Stimulated activated CD4-positive, alpha-beta T cell treated with anti-CD3 and anti-CD28 coated beads, Interleukin-15, amount 100 ng/mL, for 48 hours (primary cell): ENCODE measurements at regions not wholly inside any gene's neighbourhood (a gene's known extent, or its start where the extent isn't known, plus 50 kb on each side); places are given as distances from the start of the nearest gene placed in this dataset.

Source experiments
- DNase-seq, 2 donors: peaks; one replicate each; pipeline ENCODE4 v3.0.0-alpha.2; 2020; ENCODE audit warnings: low read depth in 2 of 2

DNA sequence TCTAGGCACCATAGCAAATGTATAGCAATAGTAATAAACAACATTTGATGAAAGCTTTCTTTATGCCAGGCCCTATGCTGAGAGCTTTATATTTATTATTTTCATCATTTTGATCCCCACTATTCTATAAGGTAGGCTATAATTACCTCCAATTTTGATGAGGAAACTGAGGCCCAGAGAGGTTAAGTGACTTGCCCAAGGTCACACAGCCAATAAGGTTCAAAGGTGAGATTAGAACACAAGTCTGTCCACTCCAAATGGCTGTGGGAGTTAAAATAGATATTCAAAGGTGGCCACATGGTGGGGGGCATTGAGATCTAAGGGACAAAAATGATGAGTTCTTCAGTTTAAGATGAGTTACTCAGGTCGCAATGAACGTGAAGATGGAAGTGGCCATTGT lies 269.9 kb downstream of the BMP7 start:
- no peak for DNase-seq

DNA sequence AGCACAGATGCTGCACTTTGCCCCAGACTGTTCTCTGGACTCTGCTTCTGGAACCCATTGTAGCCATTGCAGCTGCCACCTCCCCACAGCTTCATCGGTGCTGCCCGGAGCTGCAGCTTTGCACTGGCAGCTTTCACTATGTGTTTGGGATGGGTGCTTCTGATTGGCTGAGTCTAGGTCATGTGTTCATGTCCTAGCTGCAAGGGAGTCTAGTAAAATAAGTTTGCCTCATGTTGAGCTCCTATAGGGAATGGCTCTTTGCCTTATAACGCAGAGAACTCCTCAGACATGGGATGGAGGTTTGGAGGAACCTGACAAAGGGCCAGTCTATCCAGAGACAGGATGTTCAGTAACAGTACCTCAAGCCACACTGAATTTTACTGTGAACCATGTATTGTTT lies 268.0 kb downstream of the BMP7 start:
- DNase-seq = no peak

DNA sequence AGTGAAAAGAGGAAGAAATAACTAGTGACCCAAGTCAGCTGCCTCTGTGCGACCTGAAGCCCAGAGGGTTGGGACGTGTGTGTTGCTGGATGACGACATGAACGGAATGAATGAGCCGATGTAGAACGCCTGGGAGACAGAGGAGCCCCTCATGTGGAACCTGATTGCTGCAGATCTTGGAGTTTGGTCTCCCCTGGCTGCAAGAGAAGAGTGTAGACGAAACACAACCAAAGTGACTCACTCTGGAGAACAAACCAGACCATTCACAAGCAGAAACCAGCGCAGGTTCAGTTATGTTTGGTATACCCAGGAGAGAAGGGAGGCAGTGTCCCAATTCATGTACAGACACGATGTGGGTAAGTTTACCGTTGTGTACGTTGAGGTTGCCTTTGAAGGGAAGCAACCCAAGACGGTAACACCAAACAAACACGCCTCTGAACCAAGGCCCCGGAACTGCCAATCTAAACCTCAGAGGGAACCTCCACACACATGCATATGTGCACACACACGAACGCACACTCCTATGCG lies 265.9 kb downstream of the BMP7 start:
- DNase-seq = no peak

DNA sequence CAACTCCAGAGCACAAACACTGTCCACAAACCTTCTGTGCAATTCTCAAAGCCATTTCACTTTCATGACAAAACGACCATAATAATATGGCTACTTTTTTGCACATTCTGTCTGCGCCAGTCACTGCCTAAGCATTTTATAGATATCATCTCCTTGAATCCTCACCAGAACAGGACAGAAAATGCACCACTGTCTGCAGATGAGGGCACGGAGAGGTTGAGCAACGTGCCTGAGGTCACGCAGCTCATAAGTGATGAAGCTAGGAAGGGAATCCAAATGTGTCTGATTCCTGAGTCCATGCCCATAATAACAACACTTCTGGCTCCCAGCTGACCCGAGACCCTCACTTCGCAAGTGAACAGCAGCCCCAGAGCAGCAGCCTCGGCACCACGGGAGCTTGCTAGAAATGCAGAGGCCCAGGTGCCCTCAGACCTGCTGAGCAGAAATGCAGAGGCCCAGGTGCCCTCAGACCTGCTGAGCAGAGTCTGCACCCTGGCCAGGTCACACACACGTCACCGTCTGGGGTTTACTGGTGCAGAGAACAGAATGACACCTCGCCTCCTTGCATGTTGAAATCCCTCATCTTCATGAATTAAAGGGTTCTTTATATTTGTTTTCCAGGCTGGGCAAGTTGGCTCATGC lies 265.2 kb downstream of the BMP7 start:
- DNase-seq = no peak

DNA sequence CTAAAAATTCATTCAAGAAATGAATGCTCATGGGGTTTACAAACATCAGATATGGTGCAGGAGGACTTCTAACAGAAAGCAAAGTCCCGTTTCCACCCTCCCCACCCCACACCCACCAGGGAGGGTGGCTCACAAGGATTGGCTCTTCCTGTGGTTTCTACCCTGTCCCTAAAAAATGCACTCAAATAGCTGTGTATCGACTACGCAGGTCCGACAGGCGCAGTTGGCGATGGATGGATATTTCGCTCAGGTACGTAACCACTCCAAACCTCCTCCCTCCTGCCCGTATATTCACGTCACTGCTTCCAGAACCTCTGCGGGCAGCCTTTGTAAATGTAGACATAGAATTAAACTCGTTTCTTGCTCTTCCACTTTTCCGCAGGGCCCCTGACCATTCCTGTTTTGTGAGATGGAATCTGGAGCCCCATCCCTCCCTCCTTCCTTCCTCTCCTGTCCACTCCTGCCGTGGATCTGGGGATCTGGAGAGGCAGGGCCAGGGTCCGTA lies 264.3 kb downstream of the BMP7 start:
- no peak for DNase-seq

DNA sequence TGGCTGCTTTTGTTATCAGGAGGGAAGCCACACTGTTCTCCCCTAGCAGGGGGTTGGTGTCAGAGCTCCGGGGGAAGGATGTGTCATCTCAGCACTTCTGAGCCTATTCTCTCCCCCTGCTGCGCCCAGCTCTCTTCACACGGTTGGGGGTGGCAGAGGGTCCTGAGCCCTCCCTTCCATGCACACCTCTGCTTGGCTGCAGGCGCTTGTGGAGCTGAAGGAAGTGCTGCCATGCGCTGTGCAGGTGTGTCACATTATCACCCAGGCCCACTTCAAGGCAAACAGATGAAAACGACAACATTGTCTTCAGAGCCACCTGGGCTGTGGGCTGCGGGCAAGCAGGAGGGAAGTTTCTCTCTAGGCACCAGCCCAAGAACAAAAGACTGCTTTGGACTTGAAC lies 263.4 kb downstream of the BMP7 start:
- no peak for DNase-seq

DNA sequence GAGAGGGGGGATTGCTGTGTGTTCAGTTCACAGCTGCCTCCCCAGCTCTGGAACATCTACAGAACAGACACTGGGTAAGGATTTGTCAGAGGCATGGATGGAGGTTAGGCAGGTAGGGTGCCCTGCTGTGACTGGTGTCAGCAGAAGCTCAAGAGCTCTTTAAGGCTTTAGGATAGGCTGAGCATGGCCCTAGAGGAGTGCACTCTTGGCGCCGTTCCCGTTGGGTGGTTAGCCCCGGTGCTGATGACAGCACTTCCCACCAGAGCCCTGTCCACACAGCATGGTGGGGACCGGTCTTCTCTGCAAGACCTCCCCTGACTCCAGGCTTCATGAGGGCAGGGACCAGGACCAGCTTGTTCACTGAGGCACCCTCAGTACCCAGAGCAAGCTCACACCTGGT lies 262.0 kb downstream of the BMP7 start:
- DNase-seq = no peak

DNA sequence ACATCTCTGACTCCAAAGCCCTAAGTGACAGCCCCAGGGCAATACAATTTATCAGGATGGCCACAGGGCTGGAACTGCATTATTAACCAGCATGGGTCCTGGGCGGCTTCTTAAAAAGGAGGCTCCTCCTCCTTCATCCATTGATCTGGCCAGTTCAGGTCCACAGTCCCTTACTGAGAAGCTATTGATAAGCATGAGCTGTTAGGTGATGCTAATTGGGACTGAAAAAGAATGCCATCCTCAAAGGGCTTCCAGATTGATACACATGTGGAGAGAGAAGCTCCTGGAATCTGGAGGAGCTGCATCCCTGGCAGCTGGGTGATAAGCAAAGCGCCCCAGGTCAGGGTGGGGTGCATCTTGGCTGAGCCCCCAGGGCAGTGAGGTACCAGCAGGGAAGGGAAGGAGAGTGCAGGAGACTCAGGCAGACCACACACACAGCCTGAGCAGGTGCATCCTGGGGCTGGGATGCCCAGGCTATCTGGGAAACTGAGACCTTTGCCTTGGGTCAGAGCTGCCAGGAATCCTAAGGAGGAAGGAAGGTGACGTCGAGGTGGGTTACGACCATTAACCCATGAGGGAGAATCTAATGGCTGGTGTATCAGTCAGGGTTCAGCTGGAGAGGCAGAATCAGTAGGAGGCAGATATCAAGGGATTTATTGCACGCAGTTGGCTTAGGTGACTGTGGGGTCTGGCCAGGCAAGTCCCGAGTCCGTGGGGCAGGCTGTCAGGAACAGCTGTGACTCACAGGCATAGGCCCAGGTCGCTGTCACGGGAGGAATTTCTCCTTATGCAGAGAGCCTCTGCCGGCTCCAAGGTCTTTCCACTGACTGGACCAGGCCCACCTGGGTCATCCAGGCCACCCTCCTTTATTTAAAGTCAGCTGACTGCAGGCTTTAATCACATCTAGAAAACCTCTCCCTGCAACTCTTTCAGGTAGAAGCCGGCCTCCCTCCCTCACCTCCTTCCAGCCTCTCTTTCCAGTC lies 261.2 kb downstream of the BMP7 start:
- DNase-seq = no peak

DNA sequence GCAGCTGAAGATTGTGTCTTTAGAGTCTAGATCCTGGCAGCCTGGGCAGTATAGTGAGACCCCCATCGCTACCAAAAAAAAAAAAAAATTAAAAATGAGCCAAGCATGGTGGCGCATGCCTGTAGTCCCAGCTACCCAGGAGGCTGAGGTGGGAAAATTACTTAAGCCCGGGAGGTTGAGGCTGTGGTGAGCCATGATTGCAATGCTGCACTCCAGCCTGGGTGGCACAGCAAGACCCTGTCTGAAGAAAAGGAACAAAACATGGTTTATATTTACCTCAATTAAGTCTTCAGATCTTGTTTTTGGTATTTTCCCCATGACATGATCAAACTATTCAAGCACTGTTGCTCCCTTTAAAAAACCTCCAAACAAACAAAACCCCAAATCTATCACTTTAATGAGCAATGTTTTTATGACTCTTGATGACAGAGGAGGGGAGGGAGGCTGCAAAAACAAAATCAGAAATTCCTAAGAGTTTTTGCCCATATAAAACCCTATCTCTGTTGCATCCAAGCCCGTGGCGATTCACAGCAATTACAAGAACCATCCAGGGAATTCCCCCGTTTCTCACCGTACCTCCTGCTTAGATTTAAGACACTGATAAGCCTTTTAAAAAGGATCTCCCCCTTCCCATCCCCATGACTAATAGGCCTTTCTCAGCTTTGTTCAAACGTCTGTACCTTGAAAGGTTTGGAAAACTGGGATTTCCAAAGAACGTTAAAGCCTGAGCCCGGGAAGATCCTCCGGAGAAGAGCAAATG lies 259.9 kb downstream of the BMP7 start:
- DNase-seq = no peak

DNA sequence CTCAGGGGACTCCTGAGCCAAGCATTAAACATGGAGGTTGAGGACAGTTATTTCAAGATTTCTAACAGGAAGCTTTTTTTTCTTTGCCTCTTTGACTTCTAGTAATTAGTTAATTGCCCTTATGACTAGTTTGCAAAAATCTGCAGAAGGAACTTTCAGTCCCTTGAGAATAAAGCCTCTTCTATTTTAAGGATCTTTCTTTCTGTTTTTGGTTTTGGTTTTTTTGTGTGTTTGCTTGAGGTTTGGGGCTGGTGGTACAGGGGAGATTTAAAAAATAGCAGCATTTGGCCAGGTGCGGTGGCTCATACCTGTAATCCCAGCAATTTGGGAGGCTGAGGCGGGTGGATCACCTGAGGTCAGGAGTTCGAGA lies 259.3 kb downstream of the BMP7 start:
- no peak for DNase-seq

DNA sequence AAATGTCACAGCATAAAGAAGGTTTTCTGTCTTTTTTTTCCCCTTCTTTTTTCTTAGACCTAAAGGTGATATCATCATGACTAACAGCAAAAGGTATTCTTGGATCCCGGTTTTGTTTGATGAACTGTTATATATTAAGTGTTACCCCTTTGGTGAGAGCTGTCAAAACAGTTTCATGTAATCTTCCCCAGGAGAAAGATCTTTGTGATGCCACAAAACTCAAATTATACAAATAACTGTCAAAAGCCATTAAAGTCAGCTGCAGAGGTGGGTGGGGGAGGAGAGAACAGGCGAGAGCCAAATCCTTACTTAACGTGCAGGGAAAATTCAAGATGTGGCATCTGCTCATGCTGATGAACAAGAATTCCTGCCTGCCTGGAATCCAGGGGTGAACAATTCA lies 258.2 kb downstream of the BMP7 start:
- no peak for DNase-seq

DNA sequence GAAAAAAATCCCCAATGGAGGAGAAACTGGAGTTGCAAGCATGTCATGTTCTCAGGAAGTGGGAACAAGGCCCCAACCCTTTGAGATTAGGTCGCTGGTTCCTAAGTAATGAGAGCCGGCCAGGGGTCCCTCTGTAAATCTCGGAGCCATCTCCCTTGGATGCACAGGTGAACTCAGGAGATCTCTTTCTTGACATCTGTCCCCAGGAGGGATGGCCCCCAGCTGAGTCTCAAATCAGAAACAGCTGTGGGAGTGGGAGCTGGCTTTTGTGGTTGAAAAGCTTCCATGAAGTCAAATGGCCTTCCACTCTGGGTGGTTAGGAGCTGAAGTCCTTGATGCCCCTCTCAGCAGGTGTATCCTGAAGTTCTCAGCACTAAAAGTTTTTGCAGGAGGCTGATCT lies 257.1 kb downstream of the BMP7 start:
- DNase-seq = no peak

DNA sequence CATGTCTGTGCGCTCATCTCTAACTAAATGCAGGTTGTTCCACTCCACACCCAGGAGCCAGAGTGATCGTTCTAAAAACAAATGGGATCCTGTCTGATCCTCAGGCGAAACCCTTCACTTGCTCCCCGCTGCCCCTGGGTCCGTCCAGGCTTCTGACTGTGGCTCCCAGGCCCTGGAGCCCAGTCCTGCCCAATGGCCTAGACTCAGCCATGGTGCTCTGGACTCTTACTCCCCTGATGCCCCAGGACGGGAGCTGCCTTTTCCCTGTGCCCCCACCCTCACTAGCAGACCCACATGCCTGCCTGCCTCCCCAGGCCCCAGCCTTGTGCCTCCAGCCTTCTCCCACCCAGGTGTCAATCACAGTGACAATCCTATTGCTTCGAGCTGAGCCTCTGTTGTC lies 256.7 kb downstream of the BMP7 start:
- no peak for DNase-seq

DNA sequence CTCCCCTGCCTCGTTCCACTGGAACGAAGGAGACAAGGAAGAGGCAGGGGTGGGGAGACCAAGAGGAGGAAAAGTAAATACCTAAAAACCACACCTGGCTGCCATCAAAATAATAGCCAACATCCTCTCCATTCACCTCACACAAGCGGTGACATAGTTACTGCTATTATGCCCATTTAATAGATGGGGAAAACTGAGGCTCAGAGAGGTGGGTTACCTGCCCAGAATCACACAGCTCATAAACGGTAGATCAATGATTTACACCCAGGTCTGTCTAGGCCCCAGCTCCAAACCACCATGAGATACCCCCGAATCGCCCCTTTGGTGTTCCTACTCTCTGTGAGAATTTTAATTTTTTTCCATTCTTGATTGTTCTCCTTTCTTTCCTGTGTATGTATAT lies 253.8 kb downstream of the BMP7 start:
- no peak for DNase-seq

DNA sequence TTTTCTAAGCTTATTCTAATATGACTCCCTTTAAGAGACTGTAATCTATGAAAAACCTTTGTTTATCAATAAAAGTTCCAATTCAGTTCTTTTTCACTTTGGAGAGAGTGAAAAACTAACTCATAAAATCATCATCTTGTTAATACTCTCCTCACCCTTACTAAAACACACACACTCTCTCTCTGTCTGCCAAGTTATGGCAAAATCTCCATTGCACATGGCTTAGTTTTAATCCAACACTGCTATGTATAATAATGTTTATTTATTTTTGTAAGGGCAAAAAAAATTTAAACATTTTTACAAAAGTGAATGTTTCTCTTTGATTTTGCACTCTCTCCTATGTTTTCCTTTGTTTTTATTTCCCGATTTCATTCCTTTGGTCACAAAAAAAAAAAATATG lies 253.2 kb downstream of the BMP7 start:
- DNase-seq = no peak

DNA sequence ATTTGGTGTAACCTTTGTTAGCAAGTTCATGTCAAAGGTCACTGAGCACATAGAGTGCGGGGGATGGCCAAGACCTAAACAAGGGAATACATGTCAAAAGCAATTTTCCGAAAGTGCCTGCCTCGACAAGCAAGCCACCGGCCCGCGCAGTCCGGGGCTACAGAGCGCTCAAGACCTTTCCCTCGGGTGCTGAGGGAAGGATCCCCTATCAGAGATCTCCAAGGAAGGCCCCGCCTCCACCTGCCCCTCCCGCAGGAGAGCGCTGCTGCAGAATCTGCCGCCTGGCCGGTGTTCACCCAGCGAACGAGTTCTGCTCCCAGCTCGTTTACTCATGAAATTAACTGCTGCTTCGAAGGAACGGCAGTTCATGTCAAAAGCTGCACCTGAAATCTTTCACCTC lies 252.7 kb downstream of the BMP7 start:
- DNase-seq = no peak

DNA sequence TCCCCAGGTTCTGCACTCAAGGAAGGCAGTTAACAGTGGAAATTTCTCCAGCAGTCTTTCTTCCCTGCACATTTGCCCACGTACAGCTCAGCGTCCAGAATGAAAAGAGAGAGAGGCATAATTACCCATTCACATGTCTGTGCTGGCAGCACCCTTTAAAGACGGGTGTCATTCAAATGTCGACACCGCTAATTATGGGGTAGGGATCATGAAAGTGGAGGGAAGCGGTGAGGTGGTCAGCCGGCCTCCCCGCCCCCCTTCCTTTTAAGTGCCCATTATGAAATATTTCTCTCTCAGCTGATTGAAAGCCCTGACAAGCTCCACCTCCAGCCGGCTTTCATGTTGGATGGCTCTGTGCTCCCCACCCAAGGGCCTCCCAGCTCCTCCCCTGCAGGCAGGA lies 246.1 kb downstream of the BMP7 start:
- DNase-seq = no peak

DNA sequence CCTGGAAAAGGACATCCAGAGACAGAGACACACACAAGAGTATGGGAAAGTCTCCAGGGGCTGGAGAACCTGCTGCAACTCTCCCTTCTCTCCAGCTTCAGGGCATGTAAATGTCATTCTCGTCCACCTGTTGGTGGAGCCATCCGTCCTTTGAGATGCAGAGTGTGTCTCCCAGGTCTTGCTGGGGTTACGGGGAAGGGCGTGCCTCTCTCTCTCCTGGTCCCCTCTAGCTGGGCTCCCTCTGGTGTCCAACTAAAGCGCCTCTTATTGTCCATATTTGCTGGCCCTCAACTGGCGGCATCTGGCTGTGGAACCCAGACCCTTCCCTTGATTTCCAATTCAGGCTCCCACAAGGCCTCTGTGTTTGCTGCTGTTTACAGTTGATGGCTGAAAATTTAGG lies 244.1 kb downstream of the BMP7 start:
- DNase-seq = no peak

DNA sequence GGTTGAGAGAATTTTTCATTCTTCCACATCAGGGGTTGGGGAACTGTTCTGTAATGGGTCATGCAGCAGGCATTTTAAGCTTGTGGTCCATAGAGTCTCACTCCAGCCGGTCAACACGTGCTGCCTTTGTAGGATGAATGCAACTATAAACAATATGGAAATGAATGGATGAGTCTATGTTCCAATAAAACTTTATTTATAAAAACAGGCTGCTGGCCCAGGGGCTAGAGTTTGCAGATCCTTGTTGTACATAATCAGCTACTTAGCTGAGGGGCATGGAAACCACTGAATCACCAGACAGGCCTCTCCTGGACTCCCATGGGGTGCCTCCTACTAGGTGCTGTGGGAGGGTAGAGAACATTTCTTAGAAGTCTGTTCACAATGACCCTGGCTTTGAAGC lies 243.4 kb downstream of the BMP7 start:
- DNase-seq = no peak

DNA sequence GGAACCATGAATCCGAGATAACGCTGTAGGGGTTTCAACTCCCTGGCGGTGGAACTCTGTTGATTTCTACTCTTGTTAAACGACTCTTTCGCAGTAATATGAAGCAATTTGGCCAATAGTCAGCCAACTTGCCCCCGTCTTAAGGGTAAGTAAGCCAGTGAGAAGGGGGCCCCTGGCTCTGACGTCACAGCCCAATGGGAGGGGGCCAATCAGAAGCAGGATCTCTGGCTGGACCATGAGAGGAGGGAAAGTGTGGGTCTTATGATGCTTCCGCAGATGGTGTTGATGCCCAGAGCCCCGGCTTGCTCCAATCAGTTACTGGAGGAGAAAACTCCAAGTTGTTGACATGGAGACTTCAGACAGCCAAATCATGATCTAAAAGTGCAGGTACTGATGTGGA lies 242.4 kb downstream of the BMP7 start:
- no peak for DNase-seq

DNA sequence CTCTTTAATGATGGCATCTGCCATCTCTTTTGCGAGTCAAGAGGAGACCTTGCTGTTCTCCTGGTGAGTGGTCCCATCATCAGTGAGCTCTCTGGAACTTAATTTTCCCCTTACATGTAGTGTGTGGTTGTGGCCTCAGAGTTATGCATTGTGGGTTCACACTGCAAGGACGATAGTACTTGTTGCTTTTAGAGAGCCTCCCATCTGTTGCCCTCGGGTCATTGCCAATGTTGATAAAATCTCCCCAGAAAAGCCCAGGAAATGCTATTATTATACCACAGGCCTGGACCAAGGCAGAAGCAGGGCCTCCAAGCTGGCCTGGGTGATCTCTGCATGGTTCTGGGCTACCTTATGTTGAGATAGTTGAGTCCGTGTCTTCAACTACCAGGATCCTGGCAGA lies 241.6 kb downstream of the BMP7 start:
- DNase-seq = no peak

DNA sequence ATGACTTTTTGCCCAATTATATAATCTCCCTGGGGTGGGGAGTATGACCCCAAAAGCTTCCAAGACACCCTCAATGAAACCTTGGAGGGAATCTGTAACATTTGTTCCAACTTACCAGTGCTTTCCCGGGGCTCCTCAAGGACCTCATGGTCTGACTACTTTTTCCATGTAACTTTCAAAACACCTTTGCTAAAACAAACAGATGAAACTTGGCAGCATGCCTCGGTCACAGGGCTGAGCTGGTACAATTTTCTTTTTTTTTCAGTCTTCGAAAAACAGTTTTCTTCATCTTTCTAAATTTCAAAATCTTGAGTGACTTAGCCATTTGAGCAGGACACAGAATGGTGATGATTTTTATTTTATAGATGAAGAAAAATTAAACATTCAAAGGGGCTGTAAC lies 241.2 kb downstream of the BMP7 start:
- DNase-seq = no peak
